MM.1S (cell line): ENCODE measurements at regions not wholly inside any gene's neighbourhood (a gene's known extent, or its start where the extent isn't known, plus 50 kb on each side); places are given as distances from the start of the nearest gene placed in this dataset.

ENCODE experiments used
- EZH2 ChIP-seq: fragments of 300-600 bp; sonication (generic); optimal IDR thresholded peaks from 2 replicates; pipeline ENCODE3; 2017; ENCODE audit warnings: low read depth, mild to moderate bottlenecking, antibody characterized with exemption, low read length, mixed read lengths
- TF ChIP-seq, protein P1 (sequence below): fragments of 300-600 bp; sonication (generic); IDR thresholded peaks from 2 replicates; pipeline ENCODE4 v1.5.1; 2016; ENCODE audit warnings: antibody characterized with exemption, low read length, mixed read lengths

GRCh38 chr5:148932355-148932935 is 106.0 kb downstream of the ADRB2 start:
- no peak for TF ChIP-seq EZH2
- TF ChIP-seq, protein P1, sequence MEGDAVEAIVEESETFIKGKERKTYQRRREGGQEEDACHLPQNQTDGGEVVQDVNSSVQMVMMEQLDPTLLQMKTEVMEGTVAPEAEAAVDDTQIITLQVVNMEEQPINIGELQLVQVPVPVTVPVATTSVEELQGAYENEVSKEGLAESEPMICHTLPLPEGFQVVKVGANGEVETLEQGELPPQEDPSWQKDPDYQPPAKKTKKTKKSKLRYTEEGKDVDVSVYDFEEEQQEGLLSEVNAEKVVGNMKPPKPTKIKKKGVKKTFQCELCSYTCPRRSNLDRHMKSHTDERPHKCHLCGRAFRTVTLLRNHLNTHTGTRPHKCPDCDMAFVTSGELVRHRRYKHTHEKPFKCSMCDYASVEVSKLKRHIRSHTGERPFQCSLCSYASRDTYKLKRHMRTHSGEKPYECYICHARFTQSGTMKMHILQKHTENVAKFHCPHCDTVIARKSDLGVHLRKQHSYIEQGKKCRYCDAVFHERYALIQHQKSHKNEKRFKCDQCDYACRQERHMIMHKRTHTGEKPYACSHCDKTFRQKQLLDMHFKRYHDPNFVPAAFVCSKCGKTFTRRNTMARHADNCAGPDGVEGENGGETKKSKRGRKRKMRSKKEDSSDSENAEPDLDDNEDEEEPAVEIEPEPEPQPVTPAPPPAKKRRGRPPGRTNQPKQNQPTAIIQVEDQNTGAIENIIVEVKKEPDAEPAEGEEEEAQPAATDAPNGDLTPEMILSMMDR, result no peak
